Stimulated activated CD8-positive, alpha-beta memory T cell treated with anti-CD3 and anti-CD28 coated beads, Interleukin-4, amount 100 ng/mL, for 4 hours (primary cell): ENCODE measurements at regions not wholly inside any gene's neighbourhood (a gene's known extent, or its start where the extent isn't known, plus 50 kb on each side); places are given as distances from the start of the nearest gene placed in this dataset.
"Not testable (repeated sequence)": the region's sequence is repeated elsewhere in the genome, so short reads cannot be mapped to it uniquely, and the experiment has no call there.

Experiments used
- DNase-seq, 2 donors: peaks; one replicate each; pipeline ENCODE4 v3.0.0-alpha.2; 2020; ENCODE audit warnings: low read depth in 2 of 2, low spot score in 1 of 2

GRCh38 chr1:173341971-173342370 lies 134.8 kb upstream of the TNFSF4 start:
- no peak for DNase-seq

GRCh38 chr1:173342736-173343135 lies 134.4 kb upstream of the PRDX6 start:
- DNase-seq: no peak

GRCh38 chr1:173344034-173344743 lies 132.9 kb upstream of the PRDX6 start:
- DNase-seq: no peak

GRCh38 chr1:173347282-173347818 lies 129.8 kb upstream of the PRDX6 start:
- DNase-seq: no peak

GRCh38 chr1:173352635-173353034 lies 124.5 kb upstream of the PRDX6 start:
- not testable (repeated sequence) for DNase-seq

- no peak for DNase-seq
These were observed 123.8 kb upstream of the PRDX6 start for GRCh38 chr1:173353350-173353749.

GRCh38 chr1:173354937-173355280 lies 122.2 kb upstream of the PRDX6 start:
- DNase-seq: no peak

GRCh38 chr1:173355281-173356031 lies 121.7 kb upstream of the PRDX6 start:
- no peak for DNase-seq

- DNase-seq: no peak
These were observed 120.9 kb upstream of the PRDX6 start for GRCh38 chr1:173356191-173356762.

GRCh38 chr1:173360487-173361063 lies 116.6 kb upstream of the PRDX6 start:
- no peak for DNase-seq

GRCh38 chr1:173362543-173362942 lies 114.6 kb upstream of the PRDX6 start:
- no peak for DNase-seq

- no peak for DNase-seq
These were observed 112.3 kb upstream of the PRDX6 start for GRCh38 chr1:173364827-173365226.

GRCh38 chr1:173365341-173365740 lies 111.8 kb upstream of the PRDX6 start:
- DNase-seq: no peak

GRCh38 chr1:173367136-173367535 lies 110.0 kb upstream of the PRDX6 start:
- no peak for DNase-seq

- not testable (repeated sequence) for DNase-seq
These were observed 106.5 kb upstream of the PRDX6 start for GRCh38 chr1:173370586-173370985.

- DNase-seq: not testable (repeated sequence)
These were observed 101.1 kb upstream of the PRDX6 start for GRCh38 chr1:173376065-173376464.

GRCh38 chr1:173377266-173377665 lies 99.9 kb upstream of the PRDX6 start:
- no peak for DNase-seq

GRCh38 chr1:173383351-173383750 lies 93.8 kb upstream of the PRDX6 start:
- DNase-seq: no peak

GRCh38 chr1:173388352-173388751 lies 88.8 kb upstream of the PRDX6 start:
- DNase-seq: no peak

- no peak for DNase-seq
These were observed 84.1 kb upstream of the PRDX6 start for GRCh38 chr1:173392895-173393658.

GRCh38 chr1:173393659-173394000 lies 83.5 kb upstream of the PRDX6 start:
- DNase-seq: no peak
